ENCODE measurements at regions not wholly inside any gene's neighbourhood (a gene's known extent, or its start where the extent isn't known, plus 50 kb on each side); places are given as distances from the start of the nearest gene placed in this dataset.

- 85% methylated on average over 5 of the region's 5 CpGs; no CpG with 5 or more reads in 1 of the 2 experiments for WGBS, 2 experiments (ENCODE audit: extremely low coverage in 1 of 2, insufficient coverage in 1 of 2, insufficient read length in 1 of 2, insufficient replicate concordance in 2 of 2, low coverage in 1 of 2, low lambda C conversion rate in 2 of 2, missing lambda C conversion rate in 1 of 2)
- no peaks in the 10 kb centered on the region for H3K27me3 ChIP-seq (replicated peaks in 1 of 4; ENCODE audit: control insufficient read depth in 3 of 4, extremely low read depth in 1 of 4, insufficient read depth in 3 of 4, low read length in 3 of 4)
- no peak overlapping the region for H3K27ac ChIP-seq (ENCODE audit: low read depth, low read length)
- no peak overlapping the region for H3K4me2 ChIP-seq (ENCODE audit: insufficient read depth in 1 of 2, low read depth in 2 of 2, low read length in 2 of 2)
- no peaks in the 10 kb centered on the region for H3K9me3 ChIP-seq (ENCODE audit: insufficient read depth in 2 of 2, low read depth in 1 of 2, low read length in 1 of 2)
- POLR2A ChIA-PET (ENCODE audit: partially characterized antibody) = no interaction called here
- CTCF ChIA-PET (ENCODE audit: partially characterized antibody) = interaction anchor here (1.2 to 1.4 kb wide), 2 partner anchors 9 to 31 kb away, joined by 3 read pairs; no protein-coding TSS in a partner anchor
- H3K36me3 ChIP-seq (ENCODE audit: control insufficient read depth in 2 of 4, insufficient read depth in 4 of 4, low read length in 3 of 4) = no peaks in the 10 kb centered on the region
- H3K4me3 ChIP-seq (ENCODE audit: extremely low read depth in 1 of 4, insufficient read depth in 2 of 4, low read depth in 3 of 4, low read length in 4 of 4) = no peak overlapping the region
- H3K4me1 ChIP-seq (replicated peaks in 1 of 4; ENCODE audit: control insufficient read depth in 3 of 4, insufficient read depth in 4 of 4, low read length in 3 of 4) = no peaks in the 10 kb centered on the region
- H2AK5ac ChIP-seq (ENCODE audit: low read depth, low read length) = no peak overlapping the region
- H2BK5ac ChIP-seq (ENCODE audit: low read depth, low read length) = no peak overlapping the region
- H4K91ac ChIP-seq (replicated peaks; ENCODE audit: insufficient read length, low read length) = no peak overlapping the region
- no peaks in the 10 kb centered on the region for H3K23me2 ChIP-seq (ENCODE audit: low read depth, low read length)
- no peaks in the 10 kb centered on the region for H3K79me1 ChIP-seq (ENCODE audit: low read depth, low read length)
- no peak overlapping the region for H3K14ac ChIP-seq (ENCODE audit: insufficient read length)
- H2BK15ac ChIP-seq (ENCODE audit: low read length) = no peak overlapping the region
- H3K23ac ChIP-seq (ENCODE audit: insufficient read length) = no peak overlapping the region
- no peak overlapping the region for H3K4ac ChIP-seq (replicated peaks; ENCODE audit: insufficient read length, low read depth, low read length)
- H4K8ac ChIP-seq (ENCODE audit: extremely low read depth, insufficient read depth, low read length) = no peak overlapping the region
- H2AFZ ChIP-seq (ENCODE audit: low read length) = no peak overlapping the region
- H3K79me2 ChIP-seq (ENCODE audit: control insufficient read depth in 1 of 2, insufficient read depth in 2 of 2, low read length in 2 of 2) = no peaks in the 10 kb centered on the region
- no peak overlapping the region for H4K5ac ChIP-seq (ENCODE audit: insufficient read length, low read depth, low read length)
- FAIRE-seq (no peak), DNase-seq (ENCODE audit: low read depth in 1 of 2, low spot score in 2 of 2) (no peak)
- no peak overlapping the region for H2BK20ac ChIP-seq (ENCODE audit: low read length)
- H2BK12ac ChIP-seq (ENCODE audit: low read depth, low read length) = no peak overlapping the region
- H3K18ac ChIP-seq (ENCODE audit: extremely low read depth, low read length) = no peak overlapping the region
- no peak overlapping the region for H2BK120ac ChIP-seq (replicated peaks; ENCODE audit: low read depth, low read length)
- no peak overlapping the region for H3K56ac ChIP-seq (replicated peaks; ENCODE audit: insufficient read length, low read depth, low read length)
- H3K9ac ChIP-seq (replicated peaks in 1 of 4; ENCODE audit: extremely low read depth in 1 of 4, low read depth in 3 of 4, low read length in 3 of 4) = no peak overlapping the region
- no peaks in the 10 kb centered on the region for H4K20me1 ChIP-seq (replicated peaks in 1 of 2; ENCODE audit: control insufficient read depth in 1 of 2, insufficient read depth in 2 of 2, low read length in 2 of 2)
- TF ChIP-seq NANOG (IDR thresholded peaks at IDR 0.05; ENCODE audit: insufficient read depth, low read depth, low read length, poor library complexity, severe bottlenecking) (no peak), SP4 (IDR thresholded peaks at IDR 0.05; ENCODE audit: low read length) (no peak), CBX8 (IDR thresholded peaks at IDR 0.05; ENCODE audit: borderline replicate concordance, low read depth, low read length) (no peak), TCF12 (IDR thresholded peaks at IDR 0.05; ENCODE audit: low read depth, low read length) (no peak), CHD1 (IDR thresholded peaks at IDR 0.05; ENCODE audit: low read depth, low read length) (no peak), ATF3 (IDR thresholded peaks at IDR 0.05; ENCODE audit: insufficient read depth, low read depth, low read length) (no peak), HDAC6 (IDR thresholded peaks at IDR 0.05; ENCODE audit: low read depth, low read length) (no peak), GABPA (IDR thresholded peaks at IDR 0.05; ENCODE audit: borderline replicate concordance, insufficient read depth, low read length) (no peak), ZNF274 (IDR thresholded peaks at IDR 0.05; ENCODE audit: borderline replicate concordance, extremely low read depth, low read length) (no peak), SRF (IDR thresholded peaks at IDR 0.05; ENCODE audit: low read depth, low read length) (no peak), SIN3A (conservative IDR thresholded peaks at IDR 0.05 in 1 of 2, IDR thresholded peaks at IDR 0.05 in 1 of 2; ENCODE audit: low read depth in 1 of 2, low read length in 2 of 2) (no peak), RAD21 (IDR thresholded peaks at IDR 0.05 in 1 of 2, conservative IDR thresholded peaks at IDR 0.05 in 1 of 2; ENCODE audit: low read depth in 2 of 2, low read length in 2 of 2) (no peak), TAF7 (optimal IDR thresholded peaks at IDR 0.05; ENCODE audit: borderline replicate concordance, low read depth, low read length) (no peak), MAX (IDR thresholded peaks at IDR 0.05) (no peak)
These were observed 57.4 kb upstream of the EPHA4 start for GRCh38 chr2:221629468-221629867.

Data from H1 (cell line).